H9 (cell line): ENCODE measurements at regions not wholly inside any gene's neighbourhood (a gene's known extent, or its start where the extent isn't known, plus 50 kb on each side); places are given as distances from the start of the nearest gene placed in this dataset.
"Not testable (repeated sequence)": the region's sequence is repeated elsewhere in the genome, so short reads cannot be mapped to it uniquely, and the experiment has no call there.

ENCODE experiments used
- DNase-seq: peaks from one replicate; pipeline ENCODE4 v3.0.0-alpha.2; 2017
- H2AFZ ChIP-seq: one replicate; pipeline ENCODE4 v1.6.1; 2013; ENCODE audit warnings: mild to moderate bottlenecking, low read length, control low read depth, moderate library complexity
- H2AK5ac ChIP-seq: 2 replicates; pipeline ENCODE4 v1.6.1; 2013; ENCODE audit warnings: low read length, control low read depth, mixed read lengths; ENCODE audit not compliant: insufficient read length
- H2BK120ac ChIP-seq: one replicate; pipeline ENCODE4 v1.6.1; 2013; ENCODE audit warnings: low read depth, mild to moderate bottlenecking, low read length, control low read depth, inconsistent platforms; ENCODE audit not compliant: poor library complexity, severe bottlenecking
- H2BK12ac ChIP-seq: 2 replicates; pipeline ENCODE4 v1.6.1; 2013; ENCODE audit warnings: low read length, control low read depth, mixed read lengths, low read depth; ENCODE audit not compliant: insufficient read length
- H2BK15ac ChIP-seq: 2 replicates; pipeline ENCODE4 v1.6.1; 2013; ENCODE audit warnings: low read depth, low read length, control low read depth
- H2BK20ac ChIP-seq: one replicate; pipeline ENCODE4 v1.6.1; 2013; ENCODE audit warnings: low read depth, mild to moderate bottlenecking, low read length, control low read depth, inconsistent platforms; ENCODE audit not compliant: poor library complexity, severe bottlenecking
- H2BK5ac ChIP-seq: 2 replicates; pipeline ENCODE4 v1.6.1; 2013; ENCODE audit warnings: low read length, control low read depth, mixed read lengths; ENCODE audit not compliant: insufficient read length
- H3K14ac ChIP-seq: 2 replicates; pipeline ENCODE4 v1.6.1; 2013; ENCODE audit warnings: low read length, control low read depth; ENCODE audit not compliant: insufficient read depth
- H3K18ac ChIP-seq: 2 replicates; pipeline ENCODE4 v1.6.1; 2013; ENCODE audit warnings: low read depth, mild to moderate bottlenecking, mixed read lengths, low read length, control low read depth; ENCODE audit not compliant: insufficient read length
- H3K23ac ChIP-seq: 2 replicates; pipeline ENCODE4 v1.6.1; 2013; ENCODE audit warnings: low read length, control low read depth, mixed read lengths, low read depth; ENCODE audit not compliant: insufficient read length
- H3K23me2 ChIP-seq: 2 replicates; pipeline ENCODE4 v1.6.1; 2013; ENCODE audit warnings: low read depth, mild to moderate bottlenecking, mixed read lengths, low read length, control low read depth; ENCODE audit not compliant: insufficient read length, poor library complexity, severe bottlenecking
- H3K27ac ChIP-seq: 2 replicates; pipeline ENCODE4 v1.5.1; 2013; ENCODE audit warnings: low read length, control low read depth, mixed read lengths, low read depth; ENCODE audit not compliant: insufficient read length
- H3K27me3 ChIP-seq: 2 replicates; pipeline ENCODE4 v1.6.1; 2013; ENCODE audit warnings: low read length, control low read depth, inconsistent platforms; ENCODE audit not compliant: insufficient read depth
- H3K4ac ChIP-seq: 2 replicates; pipeline ENCODE4 v1.6.1; 2013; ENCODE audit warnings: low read depth, mild to moderate bottlenecking, control low read depth, inconsistent platforms, low read length, moderate library complexity
- H3K4me1 ChIP-seq: 2 replicates; pipeline ENCODE4 v1.6.1; 2013; ENCODE audit warnings: low read length, control low read depth, inconsistent platforms; ENCODE audit not compliant: insufficient read depth
- H3K4me2 ChIP-seq: 2 replicates; pipeline ENCODE4 v1.6.1; 2013; ENCODE audit warnings: low read length, control low read depth, mixed read lengths; ENCODE audit not compliant: insufficient read length, insufficient read depth
- H3K56ac ChIP-seq: 2 replicates; pipeline ENCODE4 v1.6.1; 2013; ENCODE audit warnings: low read depth, mild to moderate bottlenecking, mixed read lengths, low read length, control low read depth; ENCODE audit not compliant: insufficient read length
- H3K79me1 ChIP-seq: 2 replicates; pipeline ENCODE4 v1.6.1; 2013; ENCODE audit warnings: low read depth, mild to moderate bottlenecking, moderate library complexity, low read length, control low read depth, inconsistent platforms; ENCODE audit not compliant: insufficient read depth, poor library complexity, severe bottlenecking
- H3K79me2 ChIP-seq: 2 replicates; pipeline ENCODE4 v1.6.1; 2013; ENCODE audit warnings: low read length, control low read depth, inconsistent platforms; ENCODE audit not compliant: insufficient read depth
- H3K9ac ChIP-seq: 2 replicates; pipeline ENCODE4 v1.6.1; 2013; ENCODE audit warnings: low read length, control low read depth, mixed read lengths; ENCODE audit not compliant: insufficient read length; ENCODE audit errors: extremely low read depth
- H3K9me3 ChIP-seq: one replicate; pipeline ENCODE4 v1.6.1; 2013; ENCODE audit warnings: low read depth, low read length, inconsistent platforms; ENCODE audit not compliant: control insufficient read depth
- H3T11ph ChIP-seq: one replicate; pipeline ENCODE4 v1.6.1; 2013; ENCODE audit warnings: mild to moderate bottlenecking, low read length, control low read depth, inconsistent platforms
- H4K20me1 ChIP-seq: one replicate; pipeline ENCODE4 v1.6.1; 2013; ENCODE audit not compliant: control insufficient read depth, insufficient read length, insufficient read depth
- H4K5ac ChIP-seq: 2 replicates; pipeline ENCODE4 v1.6.1; 2013; ENCODE audit warnings: low read depth, mild to moderate bottlenecking, mixed read lengths, low read length, control low read depth; ENCODE audit not compliant: insufficient read length
- H4K8ac ChIP-seq: replicated peaks from 2 replicates; pipeline ENCODE4 v1.6.1; 2013; ENCODE audit warnings: low read length, control low read depth, mixed read lengths, low read depth; ENCODE audit not compliant: insufficient read length
- H4K91ac ChIP-seq: 2 replicates; pipeline ENCODE4 v1.6.1; 2013; ENCODE audit warnings: low read depth, mild to moderate bottlenecking, moderate library complexity, mixed read lengths, low read length, control low read depth; ENCODE audit not compliant: insufficient read length
- H3K27ac Mint-ChIP-seq, 3 experiments: 2 replicates in 2 of 3; 3 replicates in 1 of 3; pipeline ENCODE4 v1.8.0; 2020 to 2021; ENCODE audit warnings: mixed read lengths in 3 of 3, mild to moderate bottlenecking in 1 of 3, moderate library complexity in 1 of 3
- H3K27me3 Mint-ChIP-seq: 2 replicates; pipeline ENCODE4 v1.8.0; 2021; ENCODE audit warnings: low read depth, mild to moderate bottlenecking, moderate library complexity, mixed read lengths
- H3K36me3 Mint-ChIP-seq, 3 experiments: 2 replicates in 2 of 3; 3 replicates in 1 of 3; pipeline ENCODE4 v1.8.0; 2020 to 2021; ENCODE audit warnings: low read depth in 3 of 3, mixed read lengths in 3 of 3; ENCODE audit not compliant: insufficient read depth in 1 of 3
- H3K4me1 Mint-ChIP-seq, 2 experiments: 2 replicates each; pipeline ENCODE4 v1.8.0; 2020; ENCODE audit warnings: mixed read lengths in 2 of 2
- H3K4me3 Mint-ChIP-seq, 2 experiments: 2 replicates in 1 of 2; 3 replicates in 1 of 2; pipeline ENCODE4 v1.8.0; 2020 to 2021; ENCODE audit warnings: mild to moderate bottlenecking in 2 of 2, mixed read lengths in 2 of 2, moderate library complexity in 1 of 2
- H3K9me3 Mint-ChIP-seq, 2 experiments: 2 replicates in 1 of 2; 3 replicates in 1 of 2; pipeline ENCODE4 v1.8.0; 2020; ENCODE audit warnings: mild to moderate bottlenecking in 2 of 2, mixed read lengths in 2 of 2, moderate library complexity in 1 of 2
- CTCF ChIP-seq: fragments of 200-600 bp; sonication (generic); conservative IDR thresholded peaks from 3 replicates; pipeline ENCODE4 v1.8.0; 2021; ENCODE audit warnings: antibody characterized with exemption, mild to moderate bottlenecking
- WGBS: extraction: QIAGEN DNeasy Blood & Tissue Kit; methylation state at CpG from one replicate; pipeline ENCODE4 v1.1.7; 2013; ENCODE audit warnings: missing lambda C conversion rate, low lambda C conversion rate, mixed read lengths; ENCODE audit not compliant: insufficient read length; ENCODE audit errors: extremely low coverage; 5-methylcytosine and 5-hydroxymethylcytosine counted together

GRCh38 chr5:98030273-98030672 is 743.2 kb upstream of the RGMB start:
- H2AK5ac ChIP-seq, DNase-seq, H3K9me3 ChIP-seq, H2BK12ac ChIP-seq, H4K91ac ChIP-seq, H3K79me2 ChIP-seq, H2AFZ ChIP-seq, H2BK120ac ChIP-seq, H3K27ac Mint-ChIP-seq, H4K5ac ChIP-seq, H3K4me1 ChIP-seq, H2BK5ac ChIP-seq, H4K8ac ChIP-seq, H3K79me1 ChIP-seq, H3K27me3 ChIP-seq, H3T11ph ChIP-seq, H3K23ac ChIP-seq, H3K23me2 ChIP-seq, H3K36me3 Mint-ChIP-seq, H4K20me1 ChIP-seq, H2BK20ac ChIP-seq, H3K14ac ChIP-seq, H3K9ac ChIP-seq, H3K4me2 ChIP-seq, H3K56ac ChIP-seq, H3K27me3 Mint-ChIP-seq, H3K4me3 Mint-ChIP-seq, H3K4me1 Mint-ChIP-seq, H3K27ac ChIP-seq, H2BK15ac ChIP-seq, H3K4ac ChIP-seq, H3K18ac ChIP-seq: not testable (repeated sequence)
- no CpG with 5 or more reads among the region's 4 CpGs for whole genome bisulfite sequencing
- TF ChIP-seq CTCF = peak; percentile 50
- peaks cover 3 to 15% of the 10 kb centered on the region in 2 experiments; a peak in 4 of 5 replicates for H3K9me3 Mint-ChIP-seq

- not testable (repeated sequence) for H2BK5ac ChIP-seq, H2BK12ac ChIP-seq, H3K14ac ChIP-seq, H4K20me1 ChIP-seq, H3K79me1 ChIP-seq, H3K27ac Mint-ChIP-seq, H3K27me3 ChIP-seq, H2AFZ ChIP-seq, H4K91ac ChIP-seq, H3K56ac ChIP-seq, H3K9ac ChIP-seq, H3K9me3 ChIP-seq, H2BK20ac ChIP-seq, H2BK120ac ChIP-seq, H3K4me1 Mint-ChIP-seq, H3K4me1 ChIP-seq, H3K4me2 ChIP-seq, H2BK15ac ChIP-seq, H3K18ac ChIP-seq, H3K23me2 ChIP-seq, H3T11ph ChIP-seq, H3K23ac ChIP-seq, H3K36me3 Mint-ChIP-seq, H4K8ac ChIP-seq, H2AK5ac ChIP-seq, H3K27me3 Mint-ChIP-seq, DNase-seq, H3K79me2 ChIP-seq, H4K5ac ChIP-seq, H3K4ac ChIP-seq, H3K27ac ChIP-seq, H3K4me3 Mint-ChIP-seq
- WGBS = no CpG with 5 or more reads among the region's 5 CpGs
- H3K9me3 Mint-ChIP-seq = peaks cover 3 to 11% of the 10 kb centered on the region in 2 experiments; a peak in 4 of 5 replicates
These were observed 742.4 kb upstream of the RGMB start for GRCh38 chr5:98031036-98031435.
